HepG2 (cell line): ENCODE measurements at regions not wholly inside any gene's neighbourhood (a gene's known extent, or its start where the extent isn't known, plus 50 kb on each side); places are given as distances from the start of the nearest gene placed in this dataset.

Experiments used
- CBX5 ChIP-seq: sonication (generic); formaldehyde crosslinking; IDR thresholded peaks from 2 replicates; pipeline ENCODE4 v1.4.0; 2020; ENCODE audit warnings: missing genetic modification reagents, borderline replicate concordance
- CTCF ChIP-seq: sonication (generic); formaldehyde crosslinking; IDR thresholded peaks from 2 replicates; pipeline ENCODE4 v1.5.0; 2020; ENCODE audit warnings: mild to moderate bottlenecking, missing genetic modification reagents, moderate library complexity
- FOXA1 ChIP-seq, 2 experiments: fragments of 450-650 bp in 1 of 2; sonication (generic) in 1 of 2; formaldehyde crosslinking in 1 of 2; IDR thresholded peaks; 2 replicates each; pipeline versions ENCODE4 v1.4.0 to v1.6.1; 2016 to 2020; ENCODE audit warnings: missing genetic modification reagents in 1 of 2
- SOX13 ChIP-seq, 3 experiments: fragments of 450-650 bp in 1 of 3; sonication (generic) in 1 of 3; formaldehyde crosslinking in 1 of 3; IDR thresholded peaks in 2 of 3; conservative IDR thresholded peaks in 1 of 3; 2 replicates each; pipeline versions ENCODE4 v1.5.0 to v1.6.1; 2016 to 2020; ENCODE audit warnings: antibody characterized with exemption in 1 of 3, mild to moderate bottlenecking in 1 of 3, missing compliant biosample characterization in 1 of 3, missing genetic modification reagents in 1 of 3, moderate library complexity in 1 of 3
- SRF ChIP-seq: IDR thresholded peaks from 2 replicates; pipeline ENCODE4 v1.6.1; 2011; ENCODE audit warnings: mild to moderate bottlenecking, low read depth, low read length, moderate library complexity
- SUZ12 ChIP-seq: fragments of 150-350 bp; IDR thresholded peaks from 2 replicates; pipeline ENCODE4 v1.6.1; 2014; ENCODE audit warnings: low read depth, low read length
- ZNF253 ChIP-seq: sonication (generic); formaldehyde crosslinking; IDR thresholded peaks from 2 replicates; pipeline ENCODE4 v1.8.0; 2022; ENCODE audit warnings: mild to moderate bottlenecking, missing genetic modification reagents, borderline replicate concordance
- ZNF792 ChIP-seq: IDR thresholded peaks from 2 replicates; pipeline ENCODE4 v1.6.1; 2016
- ZSCAN12 ChIP-seq: sonication (generic); formaldehyde crosslinking; IDR thresholded peaks from 2 replicates; pipeline ENCODE4 v1.9.0; 2021; ENCODE audit warnings: mild to moderate bottlenecking, missing genetic modification reagents
- TF ChIP-seq, protein P1 (sequence below): sonication (generic); formaldehyde crosslinking; IDR thresholded peaks from 2 replicates; pipeline ENCODE4 v1.4.0; 2020; ENCODE audit warnings: missing genetic modification reagents
- TF ChIP-seq, protein P2 (sequence below): sonication (generic); formaldehyde crosslinking; IDR thresholded peaks from 2 replicates; pipeline ENCODE4 v1.4.0; 2020; ENCODE audit warnings: missing genetic modification reagents

- TF ChIP-seq ZSCAN12 (CRISPR knock-in tag): no peak
- no peak for TF ChIP-seq CBX5 (CRISPR knock-in tag)
- TF ChIP-seq FOXA1 (IDR thresholded peaks at IDR 0.05): no peak
- no peak for TF ChIP-seq FOXA1 (CRISPR knock-in tag; IDR thresholded peaks at IDR 0.05)
- TF ChIP-seq, protein P1, sequence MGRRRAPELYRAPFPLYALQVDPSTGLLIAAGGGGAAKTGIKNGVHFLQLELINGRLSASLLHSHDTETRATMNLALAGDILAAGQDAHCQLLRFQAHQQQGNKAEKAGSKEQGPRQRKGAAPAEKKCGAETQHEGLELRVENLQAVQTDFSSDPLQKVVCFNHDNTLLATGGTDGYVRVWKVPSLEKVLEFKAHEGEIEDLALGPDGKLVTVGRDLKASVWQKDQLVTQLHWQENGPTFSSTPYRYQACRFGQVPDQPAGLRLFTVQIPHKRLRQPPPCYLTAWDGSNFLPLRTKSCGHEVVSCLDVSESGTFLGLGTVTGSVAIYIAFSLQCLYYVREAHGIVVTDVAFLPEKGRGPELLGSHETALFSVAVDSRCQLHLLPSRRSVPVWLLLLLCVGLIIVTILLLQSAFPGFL: no peak
- no peak for TF ChIP-seq CTCF (CRISPR knock-in tag)
- no peak for TF ChIP-seq SOX13 (IDR thresholded peaks at IDR 0.05)
- no peak for TF ChIP-seq SOX13 (CRISPR knock-in tag; conservative IDR thresholded peaks at IDR 0.05 in 1 of 2, IDR thresholded peaks at IDR 0.05 in 1 of 2)
- TF ChIP-seq ZNF253 (CRISPR knock-in tag): no peak
- no peak for TF ChIP-seq SUZ12
- no peak for TF ChIP-seq ZNF792 (CRISPR knock-in tag)
- TF ChIP-seq, protein P2, sequence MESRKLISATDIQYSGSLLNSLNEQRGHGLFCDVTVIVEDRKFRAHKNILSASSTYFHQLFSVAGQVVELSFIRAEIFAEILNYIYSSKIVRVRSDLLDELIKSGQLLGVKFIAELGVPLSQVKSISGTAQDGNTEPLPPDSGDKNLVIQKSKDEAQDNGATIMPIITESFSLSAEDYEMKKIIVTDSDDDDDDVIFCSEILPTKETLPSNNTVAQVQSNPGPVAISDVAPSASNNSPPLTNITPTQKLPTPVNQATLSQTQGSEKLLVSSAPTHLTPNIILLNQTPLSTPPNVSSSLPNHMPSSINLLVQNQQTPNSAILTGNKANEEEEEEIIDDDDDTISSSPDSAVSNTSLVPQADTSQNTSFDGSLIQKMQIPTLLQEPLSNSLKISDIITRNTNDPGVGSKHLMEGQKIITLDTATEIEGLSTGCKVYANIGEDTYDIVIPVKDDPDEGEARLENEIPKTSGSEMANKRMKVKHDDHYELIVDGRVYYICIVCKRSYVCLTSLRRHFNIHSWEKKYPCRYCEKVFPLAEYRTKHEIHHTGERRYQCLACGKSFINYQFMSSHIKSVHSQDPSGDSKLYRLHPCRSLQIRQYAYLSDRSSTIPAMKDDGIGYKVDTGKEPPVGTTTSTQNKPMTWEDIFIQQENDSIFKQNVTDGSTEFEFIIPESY (CRISPR knock-in tag): no peak
- no peak for TF ChIP-seq SRF
Measured at GRCh38 chr5:73295447-73295846, 122.5 kb downstream of the TMEM174 start.
